ENCODE measurements at regions not wholly inside any gene's neighbourhood (a gene's known extent, or its start where the extent isn't known, plus 50 kb on each side); places are given as distances from the start of the nearest gene placed in this dataset.

DNA sequence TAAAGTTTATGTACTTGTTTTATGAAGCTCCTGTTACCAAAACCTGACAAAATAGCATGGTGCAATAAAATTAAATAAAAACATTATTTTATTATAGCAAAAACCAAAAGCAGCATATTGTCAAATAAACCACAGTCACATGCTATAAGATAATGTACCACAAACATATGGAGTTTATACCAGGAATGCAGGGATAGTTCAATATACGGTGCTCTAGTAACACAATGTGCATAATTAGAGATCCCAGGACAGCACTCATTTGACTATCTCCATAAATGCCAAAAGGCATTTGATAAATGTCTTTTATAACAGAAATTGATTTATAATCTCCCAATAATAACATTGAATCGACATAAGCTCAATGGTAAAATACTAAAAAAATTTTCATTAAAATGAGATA lies 402.0 kb downstream of the RND3 start:
- no peak for TF ChIP-seq POLR2A (IDR thresholded peaks at IDR 0.05; ENCODE audit: low read depth, low read length)
- TF ChIP-seq POLR2AphosphoS5 (IDR thresholded peaks at IDR 0.05; ENCODE audit: low read depth, low read length): no peak
